Right atrium auricular region (tissue), 2 donors: ENCODE measurements at regions not wholly inside any gene's neighbourhood (a gene's known extent, or its start where the extent isn't known, plus 50 kb on each side); places are given as distances from the start of the nearest gene placed in this dataset.
"Not testable (repeated sequence)": the region's sequence is repeated elsewhere in the genome, so short reads cannot be mapped to it uniquely, and the experiment has no call there.

Source experiments
- DNase-seq: peaks from one replicate; pipeline ENCODE4 v3.0.0-alpha.2; 2019; ENCODE audit warnings: low spot score
- H3K27ac ChIP-seq, 2 donors: fragments of 200-600 bp; sonication (generic); 1 replicate in 1 of 2; 2 replicates in 1 of 2; pipeline ENCODE4 v1.5.1; 2016 to 2019
- H3K27me3 ChIP-seq, 2 donors: fragments of 200-600 bp; sonication (generic); one replicate each; pipeline versions ENCODE4 v1.5.1 to v1.6.0; 2017 to 2019
- H3K36me3 ChIP-seq: fragments of 200-600 bp; sonication (generic); one replicate; pipeline ENCODE4 v1.5.1; 2016
- H3K4me1 ChIP-seq, 2 donors: fragments of 200-600 bp; sonication (generic); one replicate each; pipeline versions ENCODE4 v1.5.1 to v1.6.0; 2017 to 2019
- H3K4me3 ChIP-seq, 2 donors: fragments of 200-600 bp; sonication (generic); 1 replicate in 1 of 2; 2 replicates in 1 of 2; pipeline ENCODE4 v1.5.1; 2017 to 2019; ENCODE audit warnings: mild to moderate bottlenecking in 1 of 2, moderate library complexity in 1 of 2
- H3K9me3 ChIP-seq, 2 donors: fragments of 200-600 bp; sonication (generic); one replicate each; pipeline ENCODE4 v1.5.1; 2019
- CTCF ChIP-seq, 2 donors: fragments of 200-600 bp; sonication (generic); IDR thresholded peaks; one replicate each; pipeline ENCODE4 v1.5.1; 2019; ENCODE audit warnings: antibody characterized with exemption in 2 of 2

DNA sequence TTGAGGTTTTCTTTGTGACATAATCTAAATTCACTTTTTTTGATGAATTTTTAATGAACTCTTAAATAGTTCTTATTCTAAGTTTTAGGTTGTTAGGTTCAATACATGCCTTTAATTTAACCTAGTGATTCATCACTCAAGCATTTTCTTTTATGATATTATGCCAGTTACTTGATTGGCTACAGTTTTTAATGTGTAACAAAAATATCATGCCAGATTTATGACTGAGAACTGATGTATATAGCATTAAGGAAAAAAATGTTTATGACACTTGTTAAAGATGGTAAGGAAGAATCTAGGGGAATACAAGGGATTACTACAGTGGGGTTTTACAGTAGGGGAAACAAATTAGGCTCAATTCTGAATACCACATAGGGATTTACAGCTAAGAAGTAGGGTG is 103.1 kb downstream of the VGLL3 start:
- no peak for TF ChIP-seq CTCF (IDR thresholded peaks at IDR 0.05)
- Histone ChIP-seq H3K9me3 (no peaks in the 10 kb centered on the region), H3K4me3 (no peak overlapping the region), H3K27ac (no peak overlapping the region), H3K27me3 (no peaks in the 10 kb centered on the region), H3K36me3 (no peaks in the 10 kb centered on the region), H3K4me1 (no peaks in the 10 kb centered on the region)
- no peak for DNase-seq

- H3K36me3 ChIP-seq: no peaks in the 10 kb centered on the region
- no peaks in the 10 kb centered on the region for H3K4me1 ChIP-seq
- H3K4me3 ChIP-seq: no peak overlapping the region
- TF ChIP-seq CTCF (IDR thresholded peaks at IDR 0.05): no peak
- H3K27me3 ChIP-seq: no peaks in the 10 kb centered on the region
- DNase-seq: no peak
- H3K27ac ChIP-seq: no peak overlapping the region
- no peaks in the 10 kb centered on the region for H3K9me3 ChIP-seq
Observed at GRCh38 chr3:86880066-86880465, 110.9 kb downstream of the VGLL3 start.

DNA sequence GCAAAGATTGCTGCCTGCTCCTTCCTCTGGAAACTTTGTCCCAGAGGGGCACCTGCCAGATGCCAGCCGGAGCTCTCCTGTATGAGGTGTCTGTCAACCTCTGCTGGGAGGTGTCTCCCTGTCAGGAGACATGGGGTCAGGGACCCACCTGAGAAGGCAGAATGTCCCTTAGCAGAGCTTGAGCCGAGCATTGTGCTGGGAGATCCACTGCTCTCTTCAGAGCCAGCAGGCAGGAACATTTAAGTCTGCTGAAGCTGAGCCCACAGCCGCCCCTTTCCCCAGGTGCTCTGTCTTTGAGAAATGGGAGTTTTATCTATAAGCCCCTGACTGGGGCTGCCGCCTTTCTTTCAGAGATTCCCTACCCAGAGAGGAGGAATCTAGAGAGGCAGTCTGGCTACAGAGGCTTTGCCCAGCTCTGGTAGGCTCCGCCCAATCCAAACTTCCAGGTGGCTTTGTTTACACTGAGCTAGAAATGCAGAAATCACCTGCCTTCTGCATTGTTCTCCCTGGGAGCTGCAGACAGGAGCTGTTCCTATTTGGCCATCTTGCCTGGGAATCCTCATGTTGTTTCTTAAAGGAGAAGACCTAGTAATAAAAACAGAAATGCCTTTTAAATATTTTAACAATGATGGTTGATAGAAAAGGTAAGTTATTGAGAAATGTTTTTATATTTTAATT is 114.3 kb downstream of the VGLL3 start:
- H3K9me3 ChIP-seq, H3K27ac ChIP-seq, H3K4me1 ChIP-seq, DNase-seq, H3K36me3 ChIP-seq, H3K27me3 ChIP-seq, H3K4me3 ChIP-seq: not testable (repeated sequence)

DNA sequence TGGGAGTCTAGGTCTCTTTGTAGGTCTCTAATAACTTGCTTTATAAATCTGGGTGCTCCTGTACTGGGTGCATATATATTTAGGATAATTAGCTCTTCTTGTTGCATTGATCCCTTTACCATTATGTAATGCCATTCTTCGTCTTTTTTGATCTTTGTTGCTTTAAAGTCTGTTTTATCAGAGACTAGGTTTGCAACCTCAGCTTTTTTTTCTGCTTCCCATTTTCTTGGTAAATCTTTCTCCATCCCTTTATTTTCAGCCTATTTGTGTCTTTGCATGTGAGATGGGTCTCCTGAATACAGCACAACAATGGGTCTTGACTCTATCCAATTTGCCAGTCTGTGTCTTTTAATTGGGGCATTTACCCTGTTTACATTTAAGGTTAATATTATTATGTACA is 116.2 kb downstream of the VGLL3 start:
- not testable (repeated sequence) for H3K27ac ChIP-seq, H3K4me3 ChIP-seq, H3K4me1 ChIP-seq, H3K36me3 ChIP-seq, H3K27me3 ChIP-seq, DNase-seq, H3K9me3 ChIP-seq

GRCh38 chr3:86869566-86869965 is 121.4 kb downstream of the VGLL3 start:
- TF ChIP-seq CTCF (IDR thresholded peaks at IDR 0.05): no peak
- no peak for DNase-seq
- no peak overlapping the region for H3K4me3 ChIP-seq
- no peaks in the 10 kb centered on the region for H3K4me1 ChIP-seq
- H3K36me3 ChIP-seq: no peaks in the 10 kb centered on the region
- no peak overlapping the region for H3K27ac ChIP-seq
- H3K9me3 ChIP-seq: no peaks in the 10 kb centered on the region
- no peaks in the 10 kb centered on the region for H3K27me3 ChIP-seq

DNA sequence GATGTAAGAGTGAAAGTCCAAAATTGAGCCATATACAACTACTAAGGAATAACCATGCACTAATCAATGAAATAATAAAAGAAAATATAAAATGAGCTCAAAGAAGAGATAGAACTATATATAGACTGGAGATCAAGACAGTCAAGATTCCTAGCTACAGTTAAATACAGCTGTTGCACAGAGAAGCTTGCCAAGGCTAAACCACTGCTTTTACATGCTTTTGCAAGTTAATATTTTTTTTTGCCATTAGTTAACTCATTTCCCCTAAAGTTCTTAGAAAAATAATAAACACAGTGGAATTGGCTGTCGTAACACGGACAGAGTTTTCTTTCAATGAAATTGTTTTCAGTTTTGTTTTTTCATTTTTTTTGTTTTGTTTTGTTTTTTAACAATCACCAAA is 123.0 kb downstream of the VGLL3 start:
- Histone ChIP-seq H3K36me3 (no peaks in the 10 kb centered on the region), H3K9me3 (no peaks in the 10 kb centered on the region), H3K4me3 (no peak overlapping the region), H3K27ac (no peak overlapping the region), H3K4me1 (no peaks in the 10 kb centered on the region), H3K27me3 (no peaks in the 10 kb centered on the region)
- no peak for DNase-seq
- TF ChIP-seq CTCF (IDR thresholded peaks at IDR 0.05): no peak

DNA sequence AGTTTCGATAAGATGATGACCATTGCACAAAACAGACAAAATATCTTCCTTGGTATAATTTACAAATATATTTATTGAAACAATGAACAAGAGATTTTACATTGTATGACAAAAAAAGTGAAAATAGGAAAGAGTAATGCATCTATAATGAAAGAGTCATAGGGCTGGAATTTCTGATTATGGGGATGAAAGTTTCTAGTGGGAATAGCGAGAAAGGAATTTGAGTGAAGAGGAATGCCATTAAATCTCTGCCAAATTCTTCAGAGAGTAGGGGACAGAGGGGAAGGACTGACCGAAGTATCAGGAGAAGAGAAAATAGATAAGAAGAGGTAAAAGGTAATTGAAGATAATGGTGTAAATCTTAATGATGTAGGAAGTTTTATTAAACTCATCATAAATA is 125.4 kb downstream of the VGLL3 start:
- no peak overlapping the region for H3K4me3 ChIP-seq
- no peaks in the 10 kb centered on the region for H3K36me3 ChIP-seq
- H3K27me3 ChIP-seq: no peaks in the 10 kb centered on the region
- H3K4me1 ChIP-seq: no peaks in the 10 kb centered on the region
- no peak for DNase-seq
- H3K27ac ChIP-seq: no peak overlapping the region
- TF ChIP-seq CTCF (IDR thresholded peaks at IDR 0.05): no peak
- no peaks in the 10 kb centered on the region for H3K9me3 ChIP-seq
